ENCODE measurements at regions not wholly inside any gene's neighbourhood (a gene's known extent, or its start where the extent isn't known, plus 50 kb on each side); places are given as distances from the start of the nearest gene placed in this dataset.

DNA sequence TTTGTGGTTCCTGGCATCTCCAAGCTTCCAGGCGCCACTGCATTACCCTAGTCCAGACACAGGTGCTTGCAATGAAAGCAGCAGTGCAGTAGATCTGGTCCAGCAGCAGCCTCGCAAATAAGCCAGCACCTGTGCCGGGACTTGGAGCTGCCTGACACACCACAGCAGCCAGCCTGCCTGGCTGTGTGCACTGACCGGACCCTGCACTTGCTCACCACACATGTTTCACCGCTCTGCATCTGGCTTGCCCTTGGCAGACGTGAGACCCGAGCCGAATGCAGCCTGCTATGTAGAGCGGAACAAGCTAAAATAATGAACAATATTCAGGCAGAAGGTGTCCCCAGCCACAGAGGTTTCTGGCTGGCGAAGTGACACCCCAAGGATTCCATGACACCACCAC is 123.6 kb upstream of the POM121L12 start:
- Histone ChIP-seq H3K27me3 (no peaks in the 10 kb centered on the region), H3K36me3 (ENCODE audit: low read depth, missing control alignments) (no peaks in the 10 kb centered on the region), H3K27ac (no peak overlapping the region), H3K4me3 (peak overlapping the region in 1 of 2 donors; percentile 35), H3K4me1 (no peaks in the 10 kb centered on the region), H3K9me3 (no peaks in the 10 kb centered on the region)
- no peak for DNase-seq
- 57 to 82% methylated on average over 7 to 10 of the region's 10 CpGs for WGBS, 2 donors
- intact Hi-C loops (cut with DNase I; ENCODE audit: low total_unique reads) = no loop called here
- no peak for TF ChIP-seq POLR2A (IDR thresholded peaks at IDR 0.05)
- TF ChIP-seq, protein P1, sequence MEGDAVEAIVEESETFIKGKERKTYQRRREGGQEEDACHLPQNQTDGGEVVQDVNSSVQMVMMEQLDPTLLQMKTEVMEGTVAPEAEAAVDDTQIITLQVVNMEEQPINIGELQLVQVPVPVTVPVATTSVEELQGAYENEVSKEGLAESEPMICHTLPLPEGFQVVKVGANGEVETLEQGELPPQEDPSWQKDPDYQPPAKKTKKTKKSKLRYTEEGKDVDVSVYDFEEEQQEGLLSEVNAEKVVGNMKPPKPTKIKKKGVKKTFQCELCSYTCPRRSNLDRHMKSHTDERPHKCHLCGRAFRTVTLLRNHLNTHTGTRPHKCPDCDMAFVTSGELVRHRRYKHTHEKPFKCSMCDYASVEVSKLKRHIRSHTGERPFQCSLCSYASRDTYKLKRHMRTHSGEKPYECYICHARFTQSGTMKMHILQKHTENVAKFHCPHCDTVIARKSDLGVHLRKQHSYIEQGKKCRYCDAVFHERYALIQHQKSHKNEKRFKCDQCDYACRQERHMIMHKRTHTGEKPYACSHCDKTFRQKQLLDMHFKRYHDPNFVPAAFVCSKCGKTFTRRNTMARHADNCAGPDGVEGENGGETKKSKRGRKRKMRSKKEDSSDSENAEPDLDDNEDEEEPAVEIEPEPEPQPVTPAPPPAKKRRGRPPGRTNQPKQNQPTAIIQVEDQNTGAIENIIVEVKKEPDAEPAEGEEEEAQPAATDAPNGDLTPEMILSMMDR (IDR thresholded peaks at IDR 0.05) = no peak

DNA sequence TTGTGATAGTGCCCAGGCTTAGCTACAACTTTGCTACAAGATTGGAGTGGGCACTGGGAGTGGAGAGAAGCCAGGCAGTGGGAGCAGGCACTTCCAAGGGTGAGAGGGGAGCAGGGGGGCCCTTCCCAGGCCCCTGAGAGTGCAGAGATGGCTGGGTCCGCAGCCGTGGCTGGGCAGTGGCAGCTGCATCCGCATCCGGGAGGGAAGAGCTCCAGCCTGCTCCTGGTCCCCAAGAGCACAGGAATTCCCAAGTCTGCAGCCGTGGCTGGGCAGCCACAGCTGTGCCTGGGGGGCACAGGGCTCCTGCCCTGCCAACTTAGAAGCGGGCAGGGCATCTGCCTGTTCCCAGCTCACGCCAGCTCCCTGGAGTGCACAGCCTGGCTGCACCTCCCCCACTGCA is 124.1 kb upstream of the POM121L12 start:
- Histone ChIP-seq H3K36me3 (ENCODE audit: low read depth, missing control alignments) (no peaks in the 10 kb centered on the region), H3K4me3 (peak overlapping the region in 1 of 2 donors; percentile 35)
- WGBS, 2 donors = 24 to 96% methylated on average over 3 to 5 of the region's 7 CpGs

DNA sequence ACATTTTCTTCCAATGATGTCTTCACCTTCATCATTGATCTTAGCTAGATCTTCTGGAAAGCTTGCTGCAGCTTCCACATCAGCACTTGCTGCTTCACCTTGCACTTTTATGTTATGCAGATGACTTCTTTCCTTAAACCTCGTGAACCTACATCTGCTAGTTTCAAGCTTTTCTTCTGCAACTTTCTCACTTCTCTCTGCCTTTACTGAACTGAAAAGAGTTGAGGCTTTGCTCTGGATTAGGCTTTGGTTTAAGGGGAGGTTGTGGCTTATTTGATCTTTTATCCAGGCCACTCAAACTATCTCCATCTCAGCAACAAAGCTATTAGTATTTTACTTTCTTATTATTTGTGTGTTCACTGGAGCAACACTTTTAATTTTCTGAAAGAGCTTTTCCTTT is 125.5 kb upstream of the POM121L12 start:
- TF ChIP-seq POLR2A (IDR thresholded peaks at IDR 0.05) = no peak
- TF ChIP-seq, protein P1 (IDR thresholded peaks at IDR 0.05) = no peak
- intact Hi-C loops (cut with DNase I; ENCODE audit: low total_unique reads) = no loop called here
- 83 to 93% methylated on average over 1 of the region's 1 CpG for WGBS, 2 donors

More for the DNA sequence above, 124.1 kb upstream of the POM121L12 start:
- H3K27ac ChIP-seq = no peak overlapping the region
- no peak for TF ChIP-seq POLR2A (IDR thresholded peaks at IDR 0.05)
- TF ChIP-seq, protein P1 (IDR thresholded peaks at IDR 0.05) = no peak
- no peaks in the 10 kb centered on the region for H3K27me3 ChIP-seq
- DNase-seq = no peak
- intact Hi-C loops (cut with DNase I; ENCODE audit: low total_unique reads) = no loop called here
- no peaks in the 10 kb centered on the region for H3K4me1 ChIP-seq
- H3K9me3 ChIP-seq = no peaks in the 10 kb centered on the region

DNA sequence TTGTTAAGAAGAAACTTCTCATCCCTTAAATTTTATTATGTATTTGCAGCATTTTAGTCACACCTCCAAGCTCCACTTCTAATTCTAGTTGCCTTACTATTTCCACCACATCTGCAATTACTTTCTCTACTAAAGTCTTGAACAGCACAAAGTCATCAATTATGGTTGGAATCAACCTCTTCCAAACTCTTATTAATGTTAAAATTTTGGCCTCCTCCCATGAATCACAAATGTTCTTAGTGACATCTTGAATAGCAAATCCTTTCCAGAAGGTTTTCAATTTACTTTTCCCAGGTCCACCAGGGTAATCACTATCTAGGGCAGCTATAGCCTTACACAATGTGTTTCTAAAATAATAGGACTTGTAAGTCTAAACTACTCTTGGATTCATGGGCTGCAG is 126.3 kb upstream of the POM121L12 start:
- no peak for TF ChIP-seq POLR2A (IDR thresholded peaks at IDR 0.05)
- TF ChIP-seq, protein P1 (IDR thresholded peaks at IDR 0.05) = no peak
- no peak for DNase-seq
- intact Hi-C loops (cut with DNase I; ENCODE audit: low total_unique reads) = no loop called here
- H3K4me3 ChIP-seq = no peak overlapping the region
- no peaks in the 10 kb centered on the region for H3K36me3 ChIP-seq (ENCODE audit: low read depth, missing control alignments)
- no peak overlapping the region for H3K27ac ChIP-seq
- H3K9me3 ChIP-seq = no peaks in the 10 kb centered on the region
- no peaks in the 10 kb centered on the region for H3K27me3 ChIP-seq
- H3K4me1 ChIP-seq = no peaks in the 10 kb centered on the region

More for the DNA sequence above, 125.5 kb upstream of the POM121L12 start:
- no peaks in the 10 kb centered on the region for H3K9me3 ChIP-seq
- no peaks in the 10 kb centered on the region for H3K36me3 ChIP-seq (ENCODE audit: low read depth, missing control alignments)
- H3K27me3 ChIP-seq = no peaks in the 10 kb centered on the region
- no peak overlapping the region for H3K4me3 ChIP-seq
- H3K4me1 ChIP-seq = no peaks in the 10 kb centered on the region
- no peak for DNase-seq
- no peak overlapping the region for H3K27ac ChIP-seq

DNA sequence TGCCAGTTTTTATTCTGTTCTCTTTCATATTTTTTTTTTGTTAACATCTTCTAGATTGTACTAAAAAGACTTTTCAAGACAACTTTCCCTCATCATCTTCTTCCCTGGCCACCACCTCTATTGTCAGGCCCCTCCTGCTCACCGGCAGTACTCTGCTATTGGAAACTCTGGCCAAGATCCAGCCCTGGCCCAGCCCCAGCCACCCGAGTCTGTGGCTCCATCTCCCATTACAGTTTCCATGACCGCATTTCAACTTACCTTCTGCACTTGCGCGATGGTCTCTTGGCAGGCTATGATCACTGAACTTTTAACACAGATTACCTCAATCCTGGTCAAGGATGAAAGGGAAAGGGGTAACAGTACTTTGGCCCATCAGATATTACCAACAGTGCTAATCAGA is 137.7 kb upstream of the POM121L12 start:
- H3K9me3 ChIP-seq = no peaks in the 10 kb centered on the region
- DNase-seq = no peak
- WGBS, 2 donors = 73 to 76% methylated on average over 5 of the region's 5 CpGs
- H3K36me3 ChIP-seq (ENCODE audit: low read depth, missing control alignments) = no peaks in the 10 kb centered on the region
- no peaks in the 10 kb centered on the region for H3K4me1 ChIP-seq
- no peak overlapping the region for H3K4me3 ChIP-seq
- TF ChIP-seq POLR2A (IDR thresholded peaks at IDR 0.05) = no peak
- TF ChIP-seq, protein P1 (IDR thresholded peaks at IDR 0.05) = no peak
- intact Hi-C loops (cut with DNase I; ENCODE audit: low total_unique reads) = no loop called here
- H3K27me3 ChIP-seq = no peaks in the 10 kb centered on the region
- no peak overlapping the region for H3K27ac ChIP-seq

Measured in testis (tissue), 2 donors.